NCI-H1436 (cell line): ENCODE measurements at regions not wholly inside any gene's neighbourhood (a gene's known extent, or its start where the extent isn't known, plus 50 kb on each side); places are given as distances from the start of the nearest gene placed in this dataset.

Experiments
- DNase-seq: peaks from one replicate; lab custom pipeline; 2025; lab: John Stamatoyannopoulos, UW

DNA sequence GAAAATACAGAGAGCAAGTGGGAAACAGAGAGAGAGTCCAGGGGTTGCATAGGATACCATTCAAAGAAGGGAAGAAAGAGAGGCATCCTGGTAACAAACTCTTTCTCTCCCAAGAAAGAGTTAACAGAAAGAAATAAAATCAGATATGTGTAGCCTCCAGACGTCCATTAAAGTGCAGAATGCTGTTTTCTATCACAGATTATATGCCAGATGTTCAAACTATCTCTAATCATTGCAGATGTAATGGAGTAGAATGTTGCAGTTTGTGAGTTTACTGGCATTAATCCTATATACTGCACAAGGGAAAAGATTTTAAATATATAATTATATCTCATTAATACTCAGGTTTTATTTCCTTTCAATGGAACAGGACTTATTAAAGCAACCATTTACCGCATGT, 369.4 kb downstream of the ZNF536 start:
- no peak for DNase-seq

DNA sequence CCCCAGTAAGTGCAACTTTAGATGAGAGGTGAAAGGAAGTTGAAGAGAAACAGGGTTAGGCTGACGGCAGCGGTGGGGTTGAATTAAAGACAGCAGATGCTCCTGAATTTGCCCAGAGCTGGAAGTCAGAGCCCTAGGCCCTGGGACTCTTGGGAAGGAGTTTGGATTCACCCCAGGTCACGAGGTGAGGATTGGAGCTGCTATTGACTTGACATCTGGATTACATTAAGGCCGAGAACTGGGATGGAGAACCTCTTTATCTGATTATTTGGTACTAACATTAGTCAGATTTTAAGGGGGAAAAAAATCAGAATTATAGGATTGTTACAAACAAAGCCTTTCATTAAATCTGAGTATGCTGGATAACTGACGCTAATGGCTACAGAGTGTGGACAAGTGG, 367.2 kb downstream of the ZNF536 start:
- DNase-seq: no peak

DNA sequence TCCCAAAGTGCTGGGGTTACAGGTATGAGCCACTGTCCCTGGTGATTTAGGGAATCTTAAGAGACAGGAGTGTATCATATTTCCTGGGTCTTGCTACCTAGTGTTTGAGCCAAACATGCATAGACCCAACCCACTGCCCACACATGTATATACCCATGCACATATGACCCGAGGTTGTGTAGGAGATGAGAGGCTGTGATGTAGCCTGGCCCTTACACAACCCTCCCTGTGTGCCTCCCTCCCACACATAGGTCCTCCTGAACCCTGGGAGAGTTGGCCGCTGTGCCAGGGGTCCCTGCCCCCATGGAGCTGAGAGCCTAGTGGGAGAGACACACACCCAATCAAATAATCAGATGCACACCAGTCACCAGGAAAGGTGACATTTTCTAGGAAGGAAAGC, 365.9 kb downstream of the ZNF536 start:
- no peak for DNase-seq

DNA sequence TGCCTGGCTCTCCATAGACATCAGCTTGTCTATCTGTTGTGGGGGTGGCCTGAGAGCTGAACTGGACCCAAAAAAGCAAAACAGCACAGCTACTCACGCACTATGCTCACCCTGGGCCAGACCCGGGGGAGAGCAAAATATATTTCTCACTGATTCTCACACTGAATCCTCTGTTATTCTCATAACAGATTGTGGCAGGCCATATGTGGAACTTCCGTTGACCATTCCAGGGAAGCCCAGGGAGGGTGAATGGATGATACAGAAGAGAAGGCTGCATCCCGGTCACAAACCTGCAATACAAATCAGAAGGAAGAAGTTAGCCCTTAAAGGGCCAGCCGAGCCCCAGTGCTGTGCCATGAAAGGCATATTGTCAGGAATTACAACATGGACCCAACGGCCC, 362.5 kb downstream of the ZNF536 start:
- DNase-seq: no peak

DNA sequence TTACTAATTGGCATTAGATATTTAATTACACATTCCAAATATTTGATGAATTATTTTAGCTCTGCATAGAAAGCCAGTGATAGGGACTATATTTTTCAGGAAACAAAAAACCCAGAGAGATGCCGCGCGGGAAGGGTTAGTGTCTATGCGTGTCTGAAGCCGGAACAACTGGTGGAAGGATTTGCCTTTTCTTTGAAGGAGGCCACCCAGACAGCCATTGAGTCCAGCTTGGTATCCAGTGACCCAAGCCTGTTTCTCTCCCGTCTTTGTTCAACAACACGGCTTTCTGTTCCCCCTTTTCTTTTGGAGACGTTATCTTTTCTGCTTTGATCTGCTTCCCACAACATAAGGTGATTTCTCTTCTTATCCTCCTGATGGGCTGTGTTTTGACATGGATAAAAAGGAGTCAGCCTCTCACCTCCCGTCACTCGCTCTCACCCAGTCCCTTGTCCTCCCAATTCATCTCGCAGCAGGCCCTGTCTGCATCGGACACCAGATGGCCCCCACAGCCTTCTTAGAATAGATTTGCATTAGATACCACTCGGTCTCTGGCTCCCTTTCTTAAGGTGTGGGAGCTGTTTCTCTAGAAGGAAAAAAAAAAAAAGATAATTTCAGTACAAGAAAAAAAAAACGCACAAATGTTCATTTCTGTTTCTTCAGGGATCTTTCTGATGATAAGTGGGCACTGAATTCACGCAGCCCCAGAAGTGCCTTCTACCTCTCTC, 361.8 kb downstream of the ZNF536 start:
- no peak for DNase-seq

DNA sequence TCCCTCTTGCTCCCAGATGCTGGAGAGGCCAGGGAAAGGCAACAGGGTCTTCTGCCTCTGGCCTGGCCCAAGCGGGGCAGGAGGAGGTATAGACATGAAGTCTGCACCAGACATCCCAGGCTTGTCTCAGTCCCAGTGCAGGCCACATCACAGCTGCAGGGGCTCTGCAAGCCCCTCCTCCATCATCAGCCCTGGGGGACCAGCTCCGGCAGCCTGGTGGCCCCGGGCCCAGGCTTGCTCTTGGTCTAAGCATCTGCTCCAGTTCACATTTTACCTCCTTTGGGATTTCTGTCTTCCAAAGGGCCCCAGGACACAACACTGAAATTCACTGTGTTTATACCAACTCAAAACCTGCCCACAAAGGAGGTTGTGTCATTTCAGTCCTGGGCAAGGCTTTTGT, 359.4 kb downstream of the ZNF536 start:
- DNase-seq: no peak

DNA sequence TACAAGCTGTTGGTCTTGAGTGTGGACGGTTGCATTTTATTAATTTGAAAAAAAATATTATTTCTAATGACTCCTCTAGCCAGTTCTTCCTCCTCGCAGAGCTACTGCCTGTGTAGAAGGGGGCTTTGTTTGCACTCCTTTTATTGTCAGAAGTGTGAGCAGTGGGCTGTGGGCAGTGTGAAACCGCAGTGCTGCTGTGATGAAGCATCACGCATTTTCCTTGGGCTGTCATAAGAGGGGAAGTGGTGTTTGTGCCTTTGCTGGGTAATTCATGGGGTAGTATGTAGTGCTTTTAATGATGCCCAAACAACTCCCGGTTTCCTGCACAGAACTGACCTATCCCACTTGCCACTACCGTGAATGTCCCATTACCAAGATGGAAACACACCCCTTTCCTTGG, 357.3 kb downstream of the ZNF536 start:
- no peak for DNase-seq

DNA sequence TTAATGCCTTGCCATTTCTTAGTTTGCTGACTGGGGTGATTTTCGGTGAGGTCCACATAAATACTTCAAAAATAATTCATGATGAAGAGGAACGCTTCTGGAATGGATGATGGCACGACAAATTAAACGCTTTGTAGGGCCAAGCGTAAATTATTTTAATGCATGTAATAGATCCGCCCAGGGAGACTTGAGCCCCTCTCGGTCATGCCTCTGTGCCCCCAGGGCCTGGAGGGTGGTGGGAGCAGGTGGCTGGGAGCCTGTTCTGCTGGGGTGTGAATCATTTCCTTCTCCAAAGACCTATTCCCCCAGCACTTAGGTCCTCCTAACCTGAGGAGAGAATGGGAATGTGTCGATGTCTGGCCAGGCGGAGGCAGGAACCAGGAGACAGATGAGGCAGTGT, 350.6 kb downstream of the ZNF536 start:
- no peak for DNase-seq

DNA sequence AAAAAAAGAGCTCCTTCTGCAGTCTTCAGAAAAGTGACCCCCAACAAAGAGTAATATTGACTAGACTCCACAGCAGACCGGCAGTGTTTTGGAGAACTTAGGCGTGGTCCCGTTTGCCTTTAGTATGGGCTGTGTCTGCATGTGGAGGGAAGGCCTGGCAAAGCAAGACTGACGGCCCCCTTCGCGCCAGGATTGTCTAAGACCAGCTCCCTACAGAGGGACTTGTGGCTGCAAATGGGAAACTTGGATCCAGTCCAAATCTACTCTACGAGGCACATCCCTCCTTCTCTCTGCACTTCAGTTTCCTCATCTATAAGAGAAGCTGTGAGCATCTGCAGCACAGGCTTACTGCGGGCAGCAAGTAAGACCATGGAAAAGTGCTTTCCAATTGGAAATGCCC, 350.0 kb downstream of the ZNF536 start:
- no peak for DNase-seq

DNA sequence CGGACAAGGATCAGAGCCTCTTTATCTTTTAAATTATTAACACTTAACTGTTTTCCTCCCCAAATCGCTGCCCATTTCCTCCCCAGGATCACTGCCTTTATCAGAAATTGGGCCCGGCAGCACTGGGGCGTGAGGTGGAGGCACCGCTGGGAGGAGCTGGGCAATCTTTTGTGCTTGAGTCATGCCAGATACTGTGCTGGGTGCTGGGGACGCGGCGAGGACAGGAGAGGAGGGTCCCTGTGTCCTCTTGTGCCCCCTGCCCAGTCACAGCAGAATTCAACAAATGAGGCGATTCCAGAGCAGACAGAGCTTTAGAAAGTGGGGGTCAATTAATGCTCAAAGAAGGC, 347.8 kb downstream of the ZNF536 start:
- no peak for DNase-seq

DNA sequence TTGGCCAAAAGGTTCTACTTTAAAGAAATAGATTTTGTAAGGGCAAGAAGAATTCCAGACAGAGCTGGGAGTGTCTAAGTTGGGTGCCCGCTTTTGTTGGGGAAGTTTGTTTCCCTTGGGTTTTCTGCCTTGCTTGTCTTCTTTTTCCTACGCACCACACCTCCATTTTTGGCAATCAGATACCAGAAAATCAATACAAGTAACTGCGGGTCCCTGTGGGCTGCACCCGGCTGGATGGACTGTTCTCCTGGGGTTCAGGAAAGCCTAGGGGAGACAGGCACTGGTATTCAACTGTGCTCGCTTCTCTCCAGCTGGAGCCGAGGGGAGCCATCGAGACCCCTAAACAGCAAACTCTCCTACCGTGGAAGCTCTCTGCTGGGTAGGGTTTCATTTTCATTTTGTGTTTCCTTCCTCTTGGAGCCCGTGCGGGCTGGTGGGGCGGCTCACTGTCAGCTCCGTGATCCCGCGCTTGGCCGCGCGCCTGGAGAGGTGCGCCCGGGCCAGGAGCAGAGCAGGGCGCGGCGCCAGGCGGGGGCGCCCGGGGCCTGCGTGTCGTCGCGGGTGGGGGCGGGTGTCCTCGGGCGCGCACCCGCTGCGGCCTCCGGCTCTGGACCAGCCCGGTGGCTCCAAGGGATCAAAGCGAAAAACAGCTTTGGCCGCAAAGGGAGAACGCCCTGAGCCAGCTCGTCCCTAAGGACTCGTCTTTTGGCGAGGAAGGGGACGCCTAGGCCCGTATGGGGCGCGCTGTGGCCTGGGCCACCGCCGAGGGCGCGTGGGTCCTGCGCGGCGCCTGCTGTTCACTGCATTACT, 347.2 kb downstream of the ZNF536 start:
- no peak for DNase-seq

DNA sequence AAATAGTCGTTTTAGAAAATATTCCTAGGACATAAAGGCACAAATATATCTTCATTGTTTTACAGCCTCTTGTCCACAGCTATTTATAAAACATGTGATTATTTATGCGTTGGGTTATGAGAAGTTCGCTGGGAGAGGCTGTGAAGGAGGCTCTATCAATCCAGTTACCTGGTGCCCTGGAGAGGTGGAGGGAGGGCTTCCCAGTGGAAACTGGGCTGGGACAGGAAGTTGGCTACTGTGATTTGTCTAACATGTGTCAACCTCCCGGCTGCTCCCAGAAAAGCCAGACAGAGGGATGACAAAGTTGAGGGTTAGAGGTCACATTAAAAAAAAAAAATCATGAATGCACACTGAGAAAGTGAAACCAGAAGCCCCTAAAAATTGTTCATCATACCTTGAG, 346.5 kb downstream of the ZNF536 start:
- DNase-seq: no peak

DNA sequence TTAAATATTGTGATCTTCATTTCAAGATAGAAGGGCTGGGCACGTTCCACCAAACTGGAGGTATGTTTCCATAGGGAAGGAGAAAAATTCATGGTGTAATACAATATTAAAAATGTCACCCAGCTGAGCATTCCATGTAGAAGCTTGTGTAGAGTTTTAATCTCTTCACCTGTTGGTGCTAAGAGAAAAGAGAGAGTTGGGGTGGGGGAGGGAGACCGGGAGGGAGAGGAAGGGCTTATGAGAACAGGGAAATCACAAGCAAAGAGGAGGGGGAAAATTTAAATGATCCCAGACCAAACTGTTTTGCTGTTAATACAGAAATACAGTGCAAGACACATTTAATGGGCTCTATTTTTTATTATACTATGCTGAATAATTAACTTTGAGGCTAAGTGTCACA, 345.8 kb downstream of the ZNF536 start:
- DNase-seq: no peak

DNA sequence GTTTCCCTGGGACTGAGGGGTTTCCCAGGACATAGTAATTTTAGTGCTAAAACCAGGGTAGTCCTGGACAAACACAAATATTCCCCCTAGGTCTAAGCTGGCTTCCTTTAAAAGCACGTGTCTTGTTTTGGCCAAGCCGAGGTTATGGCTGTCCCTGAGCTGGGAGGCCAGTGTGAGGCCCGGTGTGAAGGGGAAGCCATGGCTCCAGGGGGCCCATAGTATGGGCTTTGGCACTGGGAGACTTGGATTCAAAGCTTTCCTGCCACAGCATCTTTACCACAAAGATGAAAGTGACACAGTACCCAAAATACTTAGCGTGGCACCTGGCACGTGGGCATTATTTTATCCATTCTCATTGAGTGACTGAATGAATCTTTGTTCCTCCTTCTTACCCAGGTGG, 345.2 kb downstream of the ZNF536 start:
- DNase-seq: no peak

DNA sequence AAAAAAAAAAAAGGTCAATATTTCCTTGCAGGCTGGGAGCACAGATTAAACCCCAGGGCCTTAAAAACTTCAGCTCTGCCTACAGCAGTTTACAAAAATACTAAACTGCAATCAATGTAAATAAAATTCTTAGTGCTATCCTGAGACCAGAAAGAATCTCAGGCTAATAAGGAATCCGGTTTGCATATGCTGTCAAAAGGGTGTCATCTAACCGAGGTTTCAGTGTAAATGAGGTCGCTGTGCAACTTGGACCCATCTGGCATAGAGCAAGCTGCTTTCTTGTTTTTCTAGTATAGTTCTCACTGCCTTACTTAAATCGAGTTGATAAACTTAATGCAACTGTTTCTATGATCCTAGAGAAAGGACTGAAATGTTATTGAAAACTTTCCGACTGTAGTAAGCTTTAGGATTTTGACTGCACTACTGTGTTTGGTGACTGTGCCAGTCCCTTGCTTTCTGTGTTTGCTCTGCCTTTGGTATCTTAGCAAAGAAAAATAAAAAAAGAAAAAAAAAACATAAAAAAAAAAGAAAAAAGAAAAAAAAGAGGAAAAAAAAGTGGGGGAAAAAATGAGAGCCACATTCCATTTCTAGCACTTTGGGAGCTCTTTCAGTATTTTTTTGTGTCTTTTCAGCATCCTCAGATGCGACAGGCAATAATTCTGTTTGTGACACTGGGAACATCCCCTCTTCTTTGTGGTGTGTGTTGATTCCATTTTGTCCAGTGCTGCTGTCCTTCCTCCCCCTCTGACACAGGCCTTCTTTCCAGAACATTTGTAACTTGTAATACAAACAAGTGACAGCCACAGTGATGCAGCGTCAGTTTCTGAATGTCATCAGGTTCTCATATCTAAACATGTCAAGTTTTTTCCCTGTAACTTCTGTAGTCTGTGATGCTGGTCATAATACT, 340.5 kb downstream of the ZNF536 start:
- DNase-seq: no peak

DNA sequence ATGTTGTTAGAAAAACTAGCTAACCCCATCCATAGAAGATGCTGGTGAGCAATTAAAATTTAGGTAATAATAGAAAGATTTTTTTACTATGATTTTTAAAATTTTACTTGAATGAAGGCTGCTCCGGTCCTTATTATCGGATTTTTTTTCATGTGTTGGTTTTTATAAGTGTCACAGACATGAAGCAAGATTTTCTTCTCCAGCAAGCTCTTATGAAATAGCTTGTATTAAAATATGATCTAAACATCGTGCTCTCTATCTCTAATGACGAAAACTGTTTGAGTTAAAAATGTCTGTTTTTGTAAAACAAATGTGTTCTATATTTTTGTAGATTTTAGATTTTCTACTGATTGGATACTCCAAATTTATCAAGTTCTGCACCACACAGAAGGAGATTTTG, 339.6 kb downstream of the ZNF536 start:
- no peak for DNase-seq

DNA sequence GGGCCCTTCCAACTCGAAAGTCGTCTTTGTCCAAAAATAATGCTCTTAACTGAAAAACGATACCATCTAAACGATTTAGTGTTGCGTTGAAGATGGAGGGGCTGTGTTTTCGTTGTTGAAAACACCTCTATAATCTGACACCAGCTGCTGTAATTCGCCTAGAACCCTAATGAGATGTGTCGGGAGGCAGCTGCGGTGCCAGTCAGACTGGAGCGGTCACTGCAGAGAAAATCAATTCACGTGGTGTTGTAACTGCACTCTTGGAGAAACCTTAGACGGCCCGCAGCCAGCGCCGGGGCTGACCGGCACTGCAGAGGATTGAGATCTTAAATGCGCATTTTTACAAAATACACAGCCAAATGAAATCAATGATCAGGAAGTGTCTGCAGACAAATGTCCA, 339.1 kb downstream of the ZNF536 start:
- DNase-seq: no peak

DNA sequence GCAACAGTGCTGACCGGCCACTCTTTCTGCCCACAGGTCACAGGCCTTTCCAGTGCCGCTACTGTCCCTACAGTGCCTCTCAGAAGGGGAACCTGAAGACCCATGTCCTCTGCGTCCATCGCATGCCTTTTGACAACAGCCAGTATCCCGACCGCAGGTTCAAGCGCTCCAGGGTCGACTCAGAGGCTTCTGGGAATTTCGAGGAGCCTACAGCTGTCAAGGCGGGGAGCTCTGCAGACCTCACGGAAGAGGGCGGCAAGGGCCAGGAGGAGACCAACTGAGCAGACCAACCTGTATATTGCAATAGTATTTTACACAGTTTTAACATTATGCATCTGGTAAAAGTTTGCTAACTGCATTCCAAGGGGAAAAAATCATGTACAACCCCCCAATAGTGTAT, 338.5 kb downstream of the ZNF536 start:
- DNase-seq: no peak

DNA sequence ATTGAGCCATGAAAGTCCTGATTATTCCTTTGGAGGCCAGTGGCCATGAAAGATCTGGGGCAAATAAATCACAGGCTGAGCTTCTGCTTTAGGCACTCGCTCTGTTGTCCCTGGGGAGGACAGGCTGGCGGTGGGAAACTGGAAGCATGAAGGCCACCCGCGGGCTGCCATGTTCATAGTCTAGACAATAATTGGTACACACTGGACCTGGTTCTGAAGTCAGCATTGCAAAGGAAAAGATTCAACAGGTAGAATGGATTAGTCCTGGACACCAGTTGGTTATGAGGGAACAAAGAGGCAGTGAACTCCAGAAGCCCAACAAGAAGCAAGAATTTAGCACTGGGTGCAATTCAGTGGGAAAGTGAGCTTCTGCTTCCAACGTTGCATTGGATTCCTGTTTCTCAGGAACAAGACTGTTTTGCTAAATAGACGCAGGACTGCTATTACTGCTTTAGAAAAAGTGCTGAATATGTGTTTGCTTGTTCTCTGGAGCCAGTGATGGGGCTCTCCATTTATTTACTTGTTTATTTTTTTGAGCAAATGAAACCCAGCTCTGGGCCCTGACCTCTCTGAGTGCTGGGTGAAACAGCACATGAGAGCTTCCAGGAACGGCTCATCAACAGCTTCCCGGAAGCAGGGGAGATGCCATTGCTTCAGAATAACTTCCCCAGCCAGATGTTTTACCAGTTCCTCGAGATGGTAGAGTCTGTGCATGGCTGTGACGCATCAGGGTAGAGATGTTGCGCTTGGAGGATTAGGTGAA, 336.4 kb downstream of the ZNF536 start:
- no peak for DNase-seq

DNA sequence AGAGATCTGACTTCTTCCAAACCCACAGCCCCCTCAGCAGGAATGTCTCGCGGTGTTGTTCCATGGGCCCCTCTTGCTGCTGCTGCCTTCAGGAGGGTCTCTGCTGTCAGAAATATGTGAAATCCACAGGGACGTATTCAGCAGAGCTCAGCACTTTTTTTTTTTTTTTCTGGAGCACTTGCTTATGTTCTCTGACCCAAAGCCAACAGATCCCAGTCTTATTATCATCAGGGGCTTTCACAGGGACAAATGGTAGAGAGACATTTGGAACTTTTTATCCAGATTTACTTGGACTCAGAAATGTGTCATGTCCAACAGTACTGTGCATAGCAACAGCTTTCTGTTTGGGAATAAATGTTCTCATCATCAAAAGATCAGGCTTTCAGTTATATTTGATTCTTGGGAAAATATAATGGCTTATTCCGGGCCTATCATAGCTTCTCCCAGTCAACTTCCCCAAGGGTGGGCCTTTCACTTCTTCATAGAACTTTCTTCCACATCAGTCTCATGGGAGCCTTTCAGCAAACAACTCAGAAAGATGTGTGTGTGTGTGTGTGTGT, 332.7 kb downstream of the ZNF536 start:
- no peak for DNase-seq

DNA sequence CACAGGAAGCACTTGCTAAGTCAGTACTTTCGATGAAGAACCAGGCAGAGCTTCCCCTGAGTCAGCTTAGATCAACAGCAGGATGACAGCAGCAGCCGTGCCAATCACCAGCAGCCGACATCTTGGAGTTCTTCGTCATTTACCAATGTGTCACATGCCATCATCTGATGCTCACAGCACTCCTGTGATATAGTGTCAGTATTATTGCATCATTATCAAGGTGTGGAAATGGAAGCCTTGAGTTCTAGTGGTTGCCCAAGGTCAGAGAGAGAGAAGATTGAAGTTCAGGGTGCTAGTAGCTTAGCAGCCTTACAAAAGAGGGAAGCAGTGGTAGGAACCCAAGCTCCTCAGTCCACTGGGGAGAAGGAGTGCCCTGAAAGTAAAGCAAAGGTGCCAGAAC, 331.5 kb downstream of the ZNF536 start:
- DNase-seq: no peak

DNA sequence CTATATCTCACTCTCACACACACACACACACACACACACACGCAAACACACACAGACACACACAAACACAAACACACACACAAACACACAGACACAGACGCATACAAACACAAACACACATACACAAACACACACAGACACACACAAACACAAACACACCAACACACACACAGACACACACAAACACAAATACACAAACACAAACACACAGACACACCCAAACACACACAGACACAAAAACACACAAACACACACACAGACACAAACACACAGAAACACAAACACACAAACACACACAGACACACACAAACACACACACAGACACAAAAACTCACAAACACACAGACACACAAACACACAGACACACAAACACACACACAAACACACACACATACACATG, 329.0 kb downstream of the ZNF536 start:
- no peak for DNase-seq
